ENCODE measurements at regions not wholly inside any gene's neighbourhood (a gene's known extent, or its start where the extent isn't known, plus 50 kb on each side); places are given as distances from the start of the nearest gene placed in this dataset.

GRCh38 chr3:4218456-4219226 lies 84.5 kb upstream of the SETMAR start:
- no peak overlapping the region for H3K4me3 ChIP-seq (ENCODE audit: low read length)
- no peak for TF ChIP-seq CTCF (conservative IDR thresholded peaks at IDR 0.05; ENCODE audit: low read length)
- DNase-seq (ENCODE audit: low read depth) = no peak

GRCh38 chr3:4219227-4219568 lies 84.0 kb upstream of the SETMAR start:
- TF ChIP-seq CTCF (conservative IDR thresholded peaks at IDR 0.05; ENCODE audit: low read length) = no peak
- H3K4me3 ChIP-seq (ENCODE audit: low read length) = no peak overlapping the region
- no peak for DNase-seq (ENCODE audit: low read depth)

- no peak overlapping the region for H3K4me3 ChIP-seq (ENCODE audit: low read length)
- no peak for TF ChIP-seq CTCF (conservative IDR thresholded peaks at IDR 0.05; ENCODE audit: low read length)
- no peak for DNase-seq (ENCODE audit: low read depth)
These were observed 83.1 kb upstream of the SETMAR start for GRCh38 chr3:4220065-4220464.

GRCh38 chr3:4222574-4223175 lies 80.5 kb upstream of the SETMAR start:
- no peak for DNase-seq (ENCODE audit: low read depth)
- no peak for TF ChIP-seq CTCF (conservative IDR thresholded peaks at IDR 0.05; ENCODE audit: low read length)
- H3K4me3 ChIP-seq (ENCODE audit: low read length) = no peak overlapping the region

- TF ChIP-seq CTCF (conservative IDR thresholded peaks at IDR 0.05; ENCODE audit: low read length) = no peak
- H3K4me3 ChIP-seq (ENCODE audit: low read length) = no peak overlapping the region
- no peak for DNase-seq (ENCODE audit: low read depth)
These were observed 79.4 kb upstream of the SETMAR start for GRCh38 chr3:4223777-4224176.

GRCh38 chr3:4224331-4224730 lies 78.8 kb upstream of the SETMAR start:
- no peak overlapping the region for H3K4me3 ChIP-seq (ENCODE audit: low read length)
- no peak for TF ChIP-seq CTCF (conservative IDR thresholded peaks at IDR 0.05; ENCODE audit: low read length)
- DNase-seq (ENCODE audit: low read depth) = no peak

GRCh38 chr3:4225005-4225471 lies 78.1 kb upstream of the SETMAR start:
- no peak overlapping the region for H3K4me3 ChIP-seq (ENCODE audit: low read length)
- TF ChIP-seq CTCF (conservative IDR thresholded peaks at IDR 0.05; ENCODE audit: low read length) = no peak
- DNase-seq (ENCODE audit: low read depth) = no peak

Data from AG10803 (cell line).